Activated CD8-positive, alpha-beta T cell treated with anti-CD3 and anti-CD28 coated beads for 36 hours (primary cell): ENCODE measurements at regions not wholly inside any gene's neighbourhood (a gene's known extent, or its start where the extent isn't known, plus 50 kb on each side); places are given as distances from the start of the nearest gene placed in this dataset.
A peak's percentile ranks its signal among the peaks of the same experiment; 100 is the strongest.

Experiments used
- ATAC-seq: fragments of 200-7000 bp; cut with Tn5 transposase; one replicate; pipeline ENCODE4 v1.10.0; 2021; ENCODE audit warnings: mild to moderate bottlenecking, moderate library complexity
- CTCF ChIA-PET: fragments of 350-600 bp; sonication (Branson Sonifier 250); formaldehyde crosslinking; loops from one replicate; lab custom pipeline; 2021; ENCODE audit warnings: antibody characterized with exemption; lab: Charles Lee
- POLR2A ChIA-PET: fragments of 350-600 bp; sonication (Branson Sonifier 250); formaldehyde crosslinking; loops from one replicate; lab custom pipeline; 2021; ENCODE audit warnings: antibody characterized with exemption; lab: Charles Lee
- DNase-seq: peaks from one replicate; pipeline ENCODE4 v3.0.0-alpha.2; 2020
- H3K27ac Mint-ChIP-seq: one replicate; pipeline ENCODE4 v1.8.0; 2021; ENCODE audit warnings: mild to moderate bottlenecking, mixed read lengths
- H3K27me3 Mint-ChIP-seq: one replicate; pipeline ENCODE4 v1.8.0; 2021; ENCODE audit warnings: mixed read lengths
- H3K36me3 Mint-ChIP-seq: one replicate; pipeline ENCODE4 v1.8.0; 2021; ENCODE audit warnings: low read depth, mixed read lengths
- H3K4me1 Mint-ChIP-seq: one replicate; pipeline ENCODE4 v1.8.0; 2021; ENCODE audit warnings: low read depth, mixed read lengths
- H3K4me3 Mint-ChIP-seq: one replicate; pipeline ENCODE4 v1.8.0; 2021; ENCODE audit warnings: mild to moderate bottlenecking, moderate library complexity, mixed read lengths
- H3K9me3 Mint-ChIP-seq: one replicate; pipeline ENCODE4 v1.8.0; 2021; ENCODE audit warnings: mixed read lengths
- CTCF ChIP-seq: fragments of 200-600 bp; IDR thresholded peaks from one replicate; pipeline ENCODE4 v1.8.0; 2022; ENCODE audit warnings: antibody characterized with exemption, mild to moderate bottlenecking
- intact Hi-C: fragments of 100-400 bp; cut with micrococcal nuclease; formaldehyde crosslinking; loops from one replicate; pipeline ENCODE4 v1.10.0; 2022

GRCh38 chr10:90047243-90047729 lies 345.9 kb downstream of the KIF20B start:
- Mint-ChIP-seq H3K27ac (no peak overlapping the region), H3K36me3 (no peaks in the 10 kb centered on the region), H3K4me3 (no peak overlapping the region), H3K27me3 (peaks cover 10% of the 10 kb centered on the region), H3K4me1 (no peaks in the 10 kb centered on the region), H3K9me3 (peaks cover 2% of the 10 kb centered on the region)
- DNase-seq (no peak), ATAC-seq (no peak)
- TF ChIP-seq CTCF, result no peak
- intact Hi-C loops, result no loop called here
- ChIA-PET POLR2A (no interaction called here), CTCF (no interaction called here)

- no peaks in the 10 kb centered on the region for H3K36me3 Mint-ChIP-seq
- no peaks in the 10 kb centered on the region for H3K4me1 Mint-ChIP-seq
- peaks cover 12% of the 10 kb centered on the region for H3K27me3 Mint-ChIP-seq
- no peak overlapping the region for H3K4me3 Mint-ChIP-seq
- POLR2A ChIA-PET, result no interaction called here
- no peak overlapping the region for H3K27ac Mint-ChIP-seq
- intact Hi-C loops, result no loop called here
- DNase-seq (no peak), ATAC-seq (no peak)
- CTCF ChIA-PET, result no interaction called here
- no peak for TF ChIP-seq CTCF
- H3K9me3 Mint-ChIP-seq, result peaks cover 2% of the 10 kb centered on the region
These were observed 349.7 kb downstream of the KIF20B start for GRCh38 chr10:90051053-90051452.

GRCh38 chr10:90051474-90051873 lies 350.1 kb downstream of the KIF20B start:
- H3K27ac Mint-ChIP-seq, result no peak overlapping the region

GRCh38 chr10:90062786-90063185 lies 361.4 kb downstream of the KIF20B start:
- DNase-seq (no peak), ATAC-seq (no peak)
- Mint-ChIP-seq H3K4me3 (no peak overlapping the region), H3K36me3 (no peaks in the 10 kb centered on the region), H3K4me1 (no peaks in the 10 kb centered on the region), H3K27me3 (peaks cover 4% of the 10 kb centered on the region), H3K27ac (no peak overlapping the region), H3K9me3 (no peaks in the 10 kb centered on the region)
- ChIA-PET CTCF (no interaction called here), POLR2A (no interaction called here)
- intact Hi-C loops, result no loop called here
- no peak for TF ChIP-seq CTCF

More at GRCh38 chr10:90051474-90051873, 350.1 kb downstream of the KIF20B start:
- Mint-ChIP-seq H3K36me3 (no peaks in the 10 kb centered on the region), H3K4me3 (no peak overlapping the region), H3K27me3 (peaks cover 12% of the 10 kb centered on the region), H3K4me1 (no peaks in the 10 kb centered on the region), H3K9me3 (peaks cover 2% of the 10 kb centered on the region)
- ChIA-PET CTCF (no interaction called here), POLR2A (no interaction called here)
- peak; percentile 30 for ATAC-seq
- TF ChIP-seq CTCF, result no peak
- DNase-seq, result no peak
- intact Hi-C loops, result no loop called here

- TF ChIP-seq CTCF, result no peak
- Mint-ChIP-seq H3K27ac (no peak overlapping the region), H3K36me3 (no peaks in the 10 kb centered on the region), H3K4me3 (no peak overlapping the region), H3K4me1 (no peaks in the 10 kb centered on the region), H3K27me3 (peaks cover 4% of the 10 kb centered on the region), H3K9me3 (no peaks in the 10 kb centered on the region)
- CTCF ChIA-PET, result no interaction called here
- intact Hi-C loops, result no loop called here
- DNase-seq, result no peak
- POLR2A ChIA-PET, result no interaction called here
- no peak for ATAC-seq
These were observed 362.9 kb downstream of the KIF20B start for GRCh38 chr10:90064295-90064694.
